GM23248 (cell line): ENCODE measurements at regions not wholly inside any gene's neighbourhood (a gene's known extent, or its start where the extent isn't known, plus 50 kb on each side); places are given as distances from the start of the nearest gene placed in this dataset.

Source experiments
- DNase-seq: peaks from one replicate; pipeline ENCODE4 v3.0.0-alpha.2; 2015
- H2AFZ ChIP-seq: fragments of 200-600 bp; sonication (generic); 2 replicates; pipeline ENCODE4 v1.6.1; 2016; ENCODE audit warnings: antibody characterized with exemption
- H3F3A ChIP-seq: fragments of 200-600 bp; sonication (generic); 2 replicates; pipeline ENCODE4 v1.6.1; 2016; ENCODE audit warnings: mild to moderate bottlenecking, antibody characterized with exemption, mixed run types; ENCODE audit not compliant: insufficient read depth
- H3K27ac ChIP-seq: fragments of 200-600 bp; sonication (generic); 2 replicates; pipeline ENCODE4 v1.5.1; 2016; ENCODE audit warnings: mild to moderate bottlenecking
- H3K27me3 ChIP-seq: fragments of 200-600 bp; sonication (generic); replicated peaks from 2 replicates; pipeline ENCODE4 v1.6.1; 2016; ENCODE audit warnings: mild to moderate bottlenecking; ENCODE audit not compliant: insufficient read depth
- H3K36me3 ChIP-seq: fragments of 200-600 bp; sonication (generic); 2 replicates; pipeline ENCODE4 v1.6.1; 2016; ENCODE audit warnings: low read depth, mild to moderate bottlenecking
- H3K4me1 ChIP-seq: fragments of 200-600 bp; sonication (generic); 2 replicates; pipeline ENCODE4 v1.6.1; 2016; ENCODE audit warnings: mild to moderate bottlenecking; ENCODE audit not compliant: insufficient read depth
- H3K4me2 ChIP-seq: fragments of 200-600 bp; sonication (generic); one replicate; pipeline ENCODE4 v1.6.1; 2016; ENCODE audit warnings: mild to moderate bottlenecking; ENCODE audit not compliant: unreplicated experiment
- H3K4me3 ChIP-seq: fragments of 200-600 bp; sonication (generic); 2 replicates; pipeline ENCODE4 v1.5.1; 2016; ENCODE audit warnings: mild to moderate bottlenecking
- H3K79me2 ChIP-seq: fragments of 200-600 bp; sonication (generic); 2 replicates; pipeline ENCODE4 v1.6.1; 2016; ENCODE audit warnings: mild to moderate bottlenecking; ENCODE audit not compliant: insufficient read depth
- H3K9ac ChIP-seq: fragments of 200-600 bp; sonication (generic); 2 replicates; pipeline ENCODE4 v1.6.1; 2016; ENCODE audit warnings: mild to moderate bottlenecking
- H3K9me2 ChIP-seq: fragments of 200-600 bp; sonication (generic); 2 replicates; pipeline ENCODE4 v1.6.1; 2016; ENCODE audit warnings: mixed run types, mild to moderate bottlenecking, moderate library complexity; ENCODE audit not compliant: insufficient read depth
- H3K9me3 ChIP-seq: fragments of 200-600 bp; sonication (generic); one replicate; pipeline ENCODE4 v1.6.1; 2017; ENCODE audit warnings: low read depth
- H4K20me1 ChIP-seq: fragments of 200-600 bp; sonication (generic); 2 replicates; pipeline ENCODE4 v1.6.0; 2016; ENCODE audit not compliant: insufficient read depth
- EZH2 ChIP-seq: fragments of 200-600 bp; sonication (generic); IDR thresholded peaks from 2 replicates; pipeline ENCODE4 v1.6.1; 2018; ENCODE audit warnings: antibody characterized with exemption, mild to moderate bottlenecking; ENCODE audit not compliant: insufficient read depth, poor library complexity, severe bottlenecking
- EZH2phosphoT487 ChIP-seq: fragments of 200-600 bp; sonication (generic); IDR thresholded peaks from 2 replicates; pipeline ENCODE4 v1.6.1; 2018; ENCODE audit warnings: antibody characterized with exemption, moderate library complexity, mild to moderate bottlenecking, low read depth; ENCODE audit not compliant: insufficient read depth
- WGBS, 2 experiments: methylation state at CpG; one replicate each; pipeline ENCODE4 v1.1.6; 2015 to 2017; ENCODE audit warnings: low lambda C conversion rate in 2 of 2, low coverage in 1 of 2; ENCODE audit errors: missing lambda C conversion rate in 2 of 2; 5-methylcytosine and 5-hydroxymethylcytosine counted together
- in situ Hi-C: fragments of 300-500 bp; cut with MboI; formaldehyde crosslinking; loops from 2 replicates; pipeline ENCODE4 v1.15.0; 2020

- WGBS, 2 experiments, result 46 to 57% methylated on average over 4 of the region's 4 CpGs
Observed at GRCh38 chr16:51813609-51814008, 662.5 kb upstream of the SALL1 start.

GRCh38 chr16:51812945-51813344, 661.9 kb upstream of the SALL1 start:
- Histone ChIP-seq H4K20me1 (no peaks in the 10 kb centered on the region), H2AFZ (no peak overlapping the region), H3K9me3 (no peaks in the 10 kb centered on the region), H3K4me3 (no peak overlapping the region), H3K27me3 (no peaks in the 10 kb centered on the region), H3K9me2 (no peaks in the 10 kb centered on the region), H3K79me2 (no peaks in the 10 kb centered on the region), H3K4me2 (no peak overlapping the region), H3K9ac (no peak overlapping the region), H3F3A (no peaks in the 10 kb centered on the region), H3K27ac (no peak overlapping the region), H3K4me1 (no peaks in the 10 kb centered on the region), H3K36me3 (no peaks in the 10 kb centered on the region)
- in situ Hi-C loops, result loop anchor here (10.0 kb wide), 1 partner anchor 172 kb away; no protein-coding TSS in a partner anchor
- DNase-seq, result no peak
- TF ChIP-seq EZH2 (no peak), EZH2phosphoT487 (no peak)
- WGBS, 2 experiments, result 17 to 20% methylated on average over 2 of the region's 2 CpGs

More at GRCh38 chr16:51813609-51814008, 662.5 kb upstream of the SALL1 start:
- H3K36me3 ChIP-seq, result no peaks in the 10 kb centered on the region
- H3K4me3 ChIP-seq, result no peak overlapping the region
- H3K9me2 ChIP-seq, result no peaks in the 10 kb centered on the region
- TF ChIP-seq EZH2phosphoT487 (no peak), EZH2 (no peak)
- no peak for DNase-seq
- no peaks in the 10 kb centered on the region for H3K4me1 ChIP-seq
- in situ Hi-C loops, result loop anchor here (10.0 kb wide), 1 partner anchor 171 kb away; no protein-coding TSS in a partner anchor
- H2AFZ ChIP-seq, result no peak overlapping the region
- H3F3A ChIP-seq, result no peaks in the 10 kb centered on the region
- no peaks in the 10 kb centered on the region for H3K79me2 ChIP-seq
- H3K27ac ChIP-seq, result no peak overlapping the region
- H3K9ac ChIP-seq, result no peak overlapping the region
- H4K20me1 ChIP-seq, result no peaks in the 10 kb centered on the region
- H3K27me3 ChIP-seq, result no peaks in the 10 kb centered on the region
- H3K4me2 ChIP-seq, result no peak overlapping the region
- H3K9me3 ChIP-seq, result no peaks in the 10 kb centered on the region

DNA sequence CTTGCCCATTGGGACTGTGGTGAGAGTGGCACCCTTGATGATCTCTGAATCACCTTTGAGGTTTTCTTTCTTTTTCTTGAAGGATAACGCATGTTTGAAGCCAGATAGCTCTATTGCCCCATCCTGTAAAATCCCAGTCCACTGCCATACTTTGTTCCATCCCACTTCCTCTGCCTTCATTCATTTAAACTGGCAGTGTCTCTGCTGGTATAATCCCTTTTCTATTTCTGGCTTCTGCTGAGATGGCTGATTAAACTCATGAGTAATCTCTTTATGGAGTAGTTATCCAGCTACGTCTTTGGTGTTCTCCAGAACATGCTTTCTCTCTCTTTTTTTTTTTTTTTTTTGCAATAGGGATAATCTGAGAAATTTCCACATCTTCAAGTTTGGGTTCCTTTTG, 656.5 kb upstream of the SALL1 start:
- H3K36me3 ChIP-seq, result no peaks in the 10 kb centered on the region
- H3K9ac ChIP-seq, result no peak overlapping the region
- no peaks in the 10 kb centered on the region for H3K27me3 ChIP-seq
- H3K4me2 ChIP-seq, result no peak overlapping the region
- H4K20me1 ChIP-seq, result no peaks in the 10 kb centered on the region
- no peaks in the 10 kb centered on the region for H3K9me2 ChIP-seq
- no peaks in the 10 kb centered on the region for H3K9me3 ChIP-seq
- WGBS, 2 experiments, result 23 to 28% methylated on average over 2 of the region's 2 CpGs
- H3K4me1 ChIP-seq, result no peaks in the 10 kb centered on the region
- no peaks in the 10 kb centered on the region for H3F3A ChIP-seq
- in situ Hi-C loops, result no loop called here
- H3K79me2 ChIP-seq, result no peaks in the 10 kb centered on the region
- H3K4me3 ChIP-seq, result no peak overlapping the region
- TF ChIP-seq EZH2 (no peak), EZH2phosphoT487 (no peak)
- no peak overlapping the region for H2AFZ ChIP-seq
- H3K27ac ChIP-seq, result no peak overlapping the region
- DNase-seq, result no peak

DNA sequence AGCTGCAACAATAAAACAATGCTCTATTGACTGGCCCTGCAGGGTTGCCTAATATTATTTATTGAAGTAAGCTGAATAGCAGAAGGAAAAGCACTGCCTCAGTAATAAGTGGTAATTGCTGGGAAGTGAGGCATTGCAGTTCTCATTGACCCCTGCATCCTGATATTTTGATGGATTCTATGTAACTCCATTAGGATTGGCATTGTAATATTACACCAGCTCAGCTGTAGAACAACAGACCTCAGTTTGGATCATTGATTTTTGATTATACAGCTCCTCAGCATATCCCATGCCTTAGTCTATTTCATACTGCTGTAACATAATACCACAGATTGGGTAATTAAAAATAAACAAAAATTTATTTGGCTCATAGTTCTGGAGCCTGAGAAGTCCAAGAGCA, 650.6 kb upstream of the SALL1 start:
- no peaks in the 10 kb centered on the region for H3K9me2 ChIP-seq
- no peak for DNase-seq
- no peaks in the 10 kb centered on the region for H3K79me2 ChIP-seq
- no peaks in the 10 kb centered on the region for H3K9me3 ChIP-seq
- H3K36me3 ChIP-seq, result no peaks in the 10 kb centered on the region
- no peak for TF ChIP-seq EZH2
- TF ChIP-seq EZH2phosphoT487, result no peak
- H2AFZ ChIP-seq, result no peak overlapping the region
- no peak overlapping the region for H3K4me3 ChIP-seq
- in situ Hi-C loops, result no loop called here
- no peaks in the 10 kb centered on the region for H3F3A ChIP-seq
- no peak overlapping the region for H3K4me2 ChIP-seq
- H3K27ac ChIP-seq, result no peak overlapping the region
- H3K27me3 ChIP-seq, result peaks cover 6% of the 10 kb centered on the region; the same call in 1 of the 2 replicates
- H3K9ac ChIP-seq, result no peak overlapping the region
- no peaks in the 10 kb centered on the region for H4K20me1 ChIP-seq
- no peaks in the 10 kb centered on the region for H3K4me1 ChIP-seq
